Transverse colon (tissue), 4 donors: ENCODE measurements at regions not wholly inside any gene's neighbourhood (a gene's known extent, or its start where the extent isn't known, plus 50 kb on each side); places are given as distances from the start of the nearest gene placed in this dataset.

ENCODE experiments used
- DNase-seq: peaks from one replicate; pipeline ENCODE4 v3.0.0-alpha.2; 2019
- H3K27ac ChIP-seq, 4 donors: fragments of 200-600 bp; sonication (generic); 2 replicates each; pipeline ENCODE4 v1.5.1; 2016 to 2018; ENCODE audit warnings: inconsistent platforms in 4 of 4
- H3K27me3 ChIP-seq: fragments of 200-600 bp; sonication (generic); 2 replicates; pipeline ENCODE4 v1.5.1; 2017; ENCODE audit warnings: inconsistent platforms
- H3K36me3 ChIP-seq, 4 donors: fragments of 200-600 bp; sonication (generic); 2 replicates each; pipeline ENCODE4 v1.5.1; 2017 to 2019; ENCODE audit warnings: inconsistent platforms in 4 of 4
- H3K4me1 ChIP-seq, 4 donors: fragments of 200-600 bp; sonication (generic); 2 replicates each; pipeline ENCODE4 v1.5.1; 2017 to 2020; ENCODE audit warnings: inconsistent platforms in 4 of 4
- H3K4me3 ChIP-seq, 4 donors: fragments of 200-600 bp; sonication (generic); 1 replicate in 1 of 4; 2 replicates in 3 of 4; pipeline versions ENCODE4 v1.5.1 to v1.6.1; 2017 to 2019; ENCODE audit warnings: inconsistent platforms in 4 of 4
- H3K9me3 ChIP-seq, 2 donors: fragments of 200-600 bp; sonication (generic); 2 replicates each; pipeline ENCODE4 v1.5.1; 2017 to 2019; ENCODE audit warnings: inconsistent platforms in 2 of 2
- CTCF ChIP-seq, 5 experiments: fragments of 200-600 bp in 3 of 5; fragments of 450-650 bp in 2 of 5; sonication (generic) in 3 of 5; IDR thresholded peaks; 1 replicate in 2 of 5; 2 replicates in 3 of 5; pipeline ENCODE4 v1.5.1; 2016 to 2017; ENCODE audit warnings: antibody characterized with exemption in 5 of 5, inconsistent platforms in 3 of 5, mild to moderate bottlenecking in 2 of 5, moderate library complexity in 1 of 5
- EP300 ChIP-seq: sonication (generic); formaldehyde crosslinking; IDR thresholded peaks from one replicate; pipeline ENCODE4 v1.6.1; 2017; ENCODE audit warnings: antibody characterized with exemption, low read depth
- POLR2A ChIP-seq: fragments of 450-650 bp; IDR thresholded peaks from one replicate; pipeline ENCODE4 v1.6.1; 2016; ENCODE audit warnings: antibody characterized with exemption, mild to moderate bottlenecking, moderate library complexity
- POLR2AphosphoS5 ChIP-seq, 3 donors: sonication (generic); formaldehyde crosslinking; IDR thresholded peaks; one replicate each; pipeline ENCODE4 v1.6.1; 2016; ENCODE audit warnings: antibody characterized with exemption in 3 of 3
- WGBS, 2 donors: methylation state at CpG; one replicate each; pipeline ENCODE4 v1.1.5; 2018; ENCODE audit warnings: low coverage in 1 of 2; 5-methylcytosine and 5-hydroxymethylcytosine counted together
- in situ Hi-C, 4 donors: fragments of 200-750 bp; cut with MboI; loops; one replicate each; pipeline versions ENCODE4 v1.15.0 to v1.15.1; 2017; ENCODE audit warnings: low sequenced_read_pairs in 3 of 4, low pct_ligation_motif_present in 1 of 4, low pct_unique_long_range_greater_than_20kb in 1 of 4
- intact Hi-C: fragments of 100-400 bp; cut with DNase I; formaldehyde crosslinking; loops from one replicate; pipeline ENCODE4 v1.15.1; 2023; ENCODE audit warnings: low total_unique reads

- TF ChIP-seq CTCF (IDR thresholded peaks at IDR 0.05) (no peak), POLR2A (no peak), EP300 (no peak), POLR2AphosphoS5 (IDR thresholded peaks at IDR 0.05) (no peak)
- no peaks in the 10 kb centered on the region for H3K9me3 ChIP-seq
- no peak overlapping the region for H3K27ac ChIP-seq
- WGBS, 2 donors, result 57 to 89% methylated on average over 1 to 5 of the region's 5 CpGs
- H3K27me3 ChIP-seq, result no peaks in the 10 kb centered on the region
- intact Hi-C loops, result no loop called here
- no peaks in the 10 kb centered on the region for H3K36me3 ChIP-seq
- in situ Hi-C loops, result no loop called here
- DNase-seq, result no peak
- no peak overlapping the region for H3K4me3 ChIP-seq
- H3K4me1 ChIP-seq, result peaks cover 0 to 26% (median 15%) of the 10 kb centered on the region in 4 donors
Measured at GRCh38 chr6:6823568-6824224, 235.2 kb downstream of the LY86 start.

GRCh38 chr6:6824381-6824780 is 235.9 kb downstream of the LY86 start:
- DNase-seq, result no peak
- H3K4me1 ChIP-seq, result peaks cover 0 to 26% (median 15%) of the 10 kb centered on the region in 4 donors
- no peak overlapping the region for H3K4me3 ChIP-seq
- in situ Hi-C loops (no loop called here), intact Hi-C loops (no loop called here)
- no peaks in the 10 kb centered on the region for H3K9me3 ChIP-seq
- TF ChIP-seq CTCF (IDR thresholded peaks at IDR 0.05), result no peak
- TF ChIP-seq POLR2A, result no peak
- H3K27ac ChIP-seq, result no peak overlapping the region
- H3K27me3 ChIP-seq, result no peaks in the 10 kb centered on the region
- H3K36me3 ChIP-seq, result no peaks in the 10 kb centered on the region
- 96 to 100% methylated on average over 1 to 5 of the region's 6 CpGs for whole genome bisulfite sequencing, 2 donors

GRCh38 chr6:6825193-6825784 is 236.8 kb downstream of the LY86 start:
- Histone ChIP-seq H3K36me3 (no peaks in the 10 kb centered on the region), H3K4me1 (peaks cover 0 to 21% (median 13%) of the 10 kb centered on the region in 4 donors), H3K27ac (no peak overlapping the region), H3K9me3 (no peaks in the 10 kb centered on the region), H3K27me3 (no peaks in the 10 kb centered on the region), H3K4me3 (no peak overlapping the region)
- 75 to 94% methylated on average over 3 to 11 of the region's 11 CpGs for WGBS, 2 donors
- TF ChIP-seq EP300 (no peak), CTCF (IDR thresholded peaks at IDR 0.05) (no peak), POLR2A (no peak), POLR2AphosphoS5 (IDR thresholded peaks at IDR 0.05) (no peak)
- in situ Hi-C loops, result no loop called here
- DNase-seq, result peak; percentile 38
- intact Hi-C loops, result no loop called here

GRCh38 chr6:6826095-6826901 is 237.8 kb downstream of the LY86 start:
- Histone ChIP-seq H3K36me3 (no peaks in the 10 kb centered on the region), H3K4me1 (peaks cover 0 to 16% (median 7%) of the 10 kb centered on the region in 4 donors), H3K27me3 (no peaks in the 10 kb centered on the region), H3K9me3 (no peaks in the 10 kb centered on the region), H3K4me3 (no peak overlapping the region), H3K27ac (peak overlapping the region in 3 of 4 donors; percentile 2 to 35 (median 34))
- intact Hi-C loops (no loop called here), in situ Hi-C loops (no loop called here)
- DNase-seq, result peak; percentile 60
- 59 to 80% methylated on average over 1 to 16 of the region's 16 CpGs for WGBS, 2 donors
- TF ChIP-seq POLR2AphosphoS5 (IDR thresholded peaks at IDR 0.05) (no peak), POLR2A (no peak), CTCF (IDR thresholded peaks at IDR 0.05) (no peak), EP300 (no peak)
